NB4 (cell line): ENCODE measurements at regions not wholly inside any gene's neighbourhood (a gene's known extent, or its start where the extent isn't known, plus 50 kb on each side); places are given as distances from the start of the nearest gene placed in this dataset.

Source experiments
- DNase-seq: peaks from one replicate; pipeline ENCODE4 v3.0.0; 2010; ENCODE audit warnings: low read depth
- H3K4me3 ChIP-seq: one replicate; pipeline ENCODE4 v1.5.1; 2011; ENCODE audit warnings: mild to moderate bottlenecking, low read depth, low read length, moderate library complexity
- MYC ChIP-seq: IDR thresholded peaks from 2 replicates; pipeline ENCODE4 v1.6.1; 2011; ENCODE audit warnings: low read depth, low read length
- POLR2A ChIP-seq: IDR thresholded peaks from 2 replicates; pipeline ENCODE4 v1.6.1; 2011; ENCODE audit warnings: mild to moderate bottlenecking; ENCODE audit not compliant: insufficient read length; ENCODE audit errors: extremely low read depth
- TF ChIP-seq, protein P1 (sequence below): IDR thresholded peaks from one replicate; pipeline ENCODE4 v1.5.1; 2012; ENCODE audit warnings: low read depth, low read length
- TF ChIP-seq, protein P2 (sequence below): IDR thresholded peaks from 2 replicates; pipeline ENCODE4 v1.6.1; 2011; ENCODE audit warnings: low read depth, low read length

DNA sequence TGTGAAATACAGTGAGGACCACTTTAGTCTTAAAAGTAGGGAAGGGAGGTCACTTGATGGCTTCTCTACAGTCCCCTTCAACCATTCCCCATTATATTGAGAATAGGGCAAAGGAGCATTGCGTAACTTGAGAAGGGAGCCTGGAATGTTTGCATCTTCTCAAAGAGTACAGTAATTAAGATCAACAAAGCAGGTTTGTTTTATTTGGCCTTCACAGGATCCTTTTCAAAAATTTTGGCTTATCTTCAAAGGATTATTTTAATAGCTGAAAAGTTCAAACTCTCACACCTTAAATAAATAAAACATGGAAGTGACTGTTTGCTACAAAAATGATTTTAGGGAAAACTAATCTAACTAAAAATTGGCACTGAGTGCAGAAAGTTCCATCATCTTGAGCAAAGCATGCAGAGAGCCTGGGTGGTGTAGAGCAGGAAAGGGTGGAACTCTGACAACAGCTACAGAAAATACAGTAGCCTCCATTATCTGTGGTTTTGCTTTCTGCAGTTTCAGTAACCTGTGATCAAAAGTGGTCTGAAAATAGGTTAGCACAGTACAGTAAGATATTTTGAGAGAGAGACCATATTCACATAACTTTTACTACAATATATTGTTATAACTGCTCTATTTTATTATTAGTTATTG, 214.0 kb downstream of the MDFIC start:
- no peak for DNase-seq
- no peak overlapping the region for H3K4me3 ChIP-seq
- TF ChIP-seq, protein P1, sequence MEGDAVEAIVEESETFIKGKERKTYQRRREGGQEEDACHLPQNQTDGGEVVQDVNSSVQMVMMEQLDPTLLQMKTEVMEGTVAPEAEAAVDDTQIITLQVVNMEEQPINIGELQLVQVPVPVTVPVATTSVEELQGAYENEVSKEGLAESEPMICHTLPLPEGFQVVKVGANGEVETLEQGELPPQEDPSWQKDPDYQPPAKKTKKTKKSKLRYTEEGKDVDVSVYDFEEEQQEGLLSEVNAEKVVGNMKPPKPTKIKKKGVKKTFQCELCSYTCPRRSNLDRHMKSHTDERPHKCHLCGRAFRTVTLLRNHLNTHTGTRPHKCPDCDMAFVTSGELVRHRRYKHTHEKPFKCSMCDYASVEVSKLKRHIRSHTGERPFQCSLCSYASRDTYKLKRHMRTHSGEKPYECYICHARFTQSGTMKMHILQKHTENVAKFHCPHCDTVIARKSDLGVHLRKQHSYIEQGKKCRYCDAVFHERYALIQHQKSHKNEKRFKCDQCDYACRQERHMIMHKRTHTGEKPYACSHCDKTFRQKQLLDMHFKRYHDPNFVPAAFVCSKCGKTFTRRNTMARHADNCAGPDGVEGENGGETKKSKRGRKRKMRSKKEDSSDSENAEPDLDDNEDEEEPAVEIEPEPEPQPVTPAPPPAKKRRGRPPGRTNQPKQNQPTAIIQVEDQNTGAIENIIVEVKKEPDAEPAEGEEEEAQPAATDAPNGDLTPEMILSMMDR, result no peak
- TF ChIP-seq, protein P2, sequence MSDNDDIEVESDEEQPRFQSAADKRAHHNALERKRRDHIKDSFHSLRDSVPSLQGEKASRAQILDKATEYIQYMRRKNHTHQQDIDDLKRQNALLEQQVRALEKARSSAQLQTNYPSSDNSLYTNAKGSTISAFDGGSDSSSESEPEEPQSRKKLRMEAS, result no peak
- TF ChIP-seq POLR2A (no peak), MYC (no peak)

DNA sequence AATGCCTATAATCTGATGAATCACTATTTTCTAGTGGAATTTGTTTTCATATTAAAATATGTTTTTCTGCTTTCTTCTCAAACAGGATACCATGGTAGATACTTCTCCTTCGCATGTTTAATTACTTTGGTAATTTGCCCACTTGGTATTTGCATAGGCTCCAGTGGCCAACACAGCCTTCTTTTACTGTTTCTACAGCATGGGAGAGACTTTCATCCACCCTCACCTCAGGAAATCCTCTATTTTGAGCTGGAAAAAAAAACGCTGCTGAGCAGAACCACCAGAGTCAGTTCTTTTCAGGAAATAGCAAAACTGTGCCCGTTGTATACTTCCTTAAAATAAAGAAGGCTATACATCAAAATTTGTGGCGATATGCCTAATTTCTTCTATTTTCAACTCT, 213.3 kb downstream of the MDFIC start:
- TF ChIP-seq, protein P2, result no peak
- no peak for TF ChIP-seq MYC
- TF ChIP-seq POLR2A, result no peak
- TF ChIP-seq, protein P1, result no peak
- no peak overlapping the region for H3K4me3 ChIP-seq

DNA sequence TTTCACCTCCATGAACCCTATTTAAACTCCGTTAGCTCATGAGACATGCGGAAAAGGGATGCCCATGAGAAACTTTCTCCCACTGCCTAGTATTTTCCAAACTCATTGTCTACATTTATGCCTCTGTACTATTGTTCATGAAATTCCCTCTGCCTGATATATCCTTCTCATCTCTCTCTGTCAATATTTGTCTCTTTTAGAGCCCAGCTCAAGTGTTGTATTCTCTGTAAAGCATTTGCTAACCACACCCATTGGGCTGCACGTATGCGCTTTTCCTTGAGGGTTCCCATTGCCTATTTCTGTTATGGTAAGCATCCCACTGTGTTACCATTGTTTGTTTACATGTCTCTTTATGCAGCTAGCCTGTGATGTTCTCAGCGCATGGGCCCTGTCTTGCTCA, 211.4 kb downstream of the MDFIC start:
- TF ChIP-seq, protein P1, result no peak
- TF ChIP-seq POLR2A (no peak), MYC (no peak)
- TF ChIP-seq, protein P2, result no peak
- H3K4me3 ChIP-seq, result no peak overlapping the region
- DNase-seq, result no peak

More for the DNA sequence above, 213.3 kb downstream of the MDFIC start:
- DNase-seq, result no peak

DNA sequence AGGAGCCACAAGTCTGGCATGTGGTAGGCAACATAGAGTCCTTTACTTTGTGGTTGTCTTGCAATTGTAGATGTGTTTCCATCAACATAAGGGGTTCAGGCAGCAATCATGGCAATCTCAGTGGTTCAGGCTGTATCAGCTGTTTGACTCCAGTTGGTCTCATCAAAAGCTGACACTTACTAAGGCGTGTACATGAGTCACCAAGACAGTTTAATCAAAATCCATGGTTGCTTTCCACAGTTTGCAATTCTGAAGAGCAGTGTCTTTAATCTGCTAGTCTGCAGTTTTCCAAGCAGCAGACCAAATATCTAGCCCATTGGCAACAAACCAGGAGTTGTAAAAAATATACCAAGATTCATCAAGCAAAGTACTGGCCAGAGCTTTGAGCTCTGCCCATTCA, 210.2 kb downstream of the MDFIC start:
- no peak overlapping the region for H3K4me3 ChIP-seq
- TF ChIP-seq POLR2A (no peak), MYC (no peak)
- TF ChIP-seq, protein P1, result no peak
- TF ChIP-seq, protein P2, result no peak
- no peak for DNase-seq

DNA sequence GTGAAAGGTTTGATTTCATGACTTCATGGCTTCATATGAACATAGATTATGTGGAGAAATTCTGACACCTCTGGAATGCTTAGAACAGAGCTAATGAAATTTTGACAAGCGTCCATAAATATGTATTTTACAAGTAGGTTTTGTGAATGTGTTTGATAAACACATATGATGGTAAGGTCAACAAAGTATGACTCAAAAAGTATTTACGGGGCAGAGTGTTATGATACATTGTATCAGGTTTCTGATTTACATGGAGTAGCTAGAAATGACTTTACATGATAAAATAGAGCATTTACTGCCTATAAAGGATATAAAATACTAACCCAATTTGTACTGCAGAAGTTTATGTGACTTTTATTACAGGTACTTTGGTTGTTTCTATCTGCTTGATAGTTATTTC, 206.3 kb downstream of the MDFIC start:
- TF ChIP-seq, protein P2, result no peak
- TF ChIP-seq POLR2A (no peak), MYC (no peak)
- TF ChIP-seq, protein P1, result no peak

More for the DNA sequence above, 206.3 kb downstream of the MDFIC start:
- DNase-seq, result no peak
- no peak overlapping the region for H3K4me3 ChIP-seq
